GM12892 (cell line): ENCODE measurements at regions not wholly inside any gene's neighbourhood (a gene's known extent, or its start where the extent isn't known, plus 50 kb on each side); places are given as distances from the start of the nearest gene placed in this dataset.
"Not testable (repeated sequence)": the region's sequence is repeated elsewhere in the genome, so short reads cannot be mapped to it uniquely, and the experiment has no call there.

Experiments used
- POLR2A ChIP-seq: IDR thresholded peaks from 2 replicates; pipeline ENCODE4 v1.6.1; 2011; ENCODE audit warnings: low read depth, low read length, control low read depth
- POLR2AphosphoS5 ChIP-seq: IDR thresholded peaks from 2 replicates; pipeline ENCODE4 v1.6.1; 2011; ENCODE audit warnings: low read depth, low read length, control low read depth

DNA sequence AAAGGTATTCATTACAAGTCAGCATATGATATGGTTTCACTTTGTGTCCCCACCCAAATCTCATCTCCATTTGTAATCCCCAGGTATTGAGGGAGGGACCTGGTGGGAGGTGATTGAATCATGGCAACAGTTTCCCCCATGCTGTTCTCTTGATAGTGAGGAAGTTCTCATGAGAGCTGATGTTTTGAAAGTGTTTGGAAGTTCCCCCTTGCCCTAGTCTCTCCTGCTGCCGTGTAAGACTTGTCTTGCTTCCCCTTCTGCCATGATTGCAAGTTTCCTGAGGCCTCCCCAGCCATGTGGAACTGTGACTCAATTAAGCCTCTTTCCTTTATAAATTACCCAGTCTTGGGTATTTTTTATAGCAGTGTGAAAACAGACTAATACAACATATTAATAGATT lies 213.7 kb upstream of the ADRA1D start:
- not testable (repeated sequence) for TF ChIP-seq POLR2A, POLR2AphosphoS5
